ENCODE measurements at regions not wholly inside any gene's neighbourhood (a gene's known extent, or its start where the extent isn't known, plus 50 kb on each side); places are given as distances from the start of the nearest gene placed in this dataset.

DNA sequence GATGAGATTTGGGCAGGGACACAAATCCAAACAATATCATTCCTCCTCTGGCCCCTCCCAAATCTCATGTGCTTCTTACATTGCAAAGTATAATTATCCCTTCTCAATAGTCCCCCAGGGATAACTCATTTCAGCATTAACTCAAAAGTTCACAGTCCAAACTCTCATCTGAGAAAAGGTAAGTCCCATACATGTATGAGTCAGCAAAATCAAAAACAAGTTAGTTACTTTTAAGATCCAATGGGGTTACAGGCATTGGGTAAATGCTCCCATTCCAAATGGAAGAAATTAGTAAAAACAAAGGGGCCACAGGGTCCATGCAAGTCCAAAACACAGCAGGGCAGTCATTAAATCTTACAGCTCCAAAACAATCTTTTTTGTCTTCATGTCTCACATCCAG lies 917.9 kb upstream of the CDH10 start:
- TF ChIP-seq EZH2 (IDR thresholded peaks at IDR 0.05) (no peak), POLR2AphosphoS5 (IDR thresholded peaks at IDR 0.05; ENCODE audit: borderline replicate concordance, low read depth, low read length) (no peak)

All from SK-N-MC (cell line).